HG02763 (cell line): ENCODE measurements at regions not wholly inside any gene's neighbourhood (a gene's known extent, or its start where the extent isn't known, plus 50 kb on each side); places are given as distances from the start of the nearest gene placed in this dataset.
"Not testable (repeated sequence)": the region's sequence is repeated elsewhere in the genome, so short reads cannot be mapped to it uniquely, and the experiment has no call there.

Source experiments
- ATAC-seq: cut with Tn5 transposase; IDR thresholded peaks from one replicate; pipeline ENCODE4 v1.9.1; 2021; ENCODE audit warnings: mild to moderate bottlenecking, moderate library complexity; ENCODE audit not compliant: unreplicated experiment

GRCh38 chrX:66914080-66914479 lies 275.2 kb upstream of the EDA2R start:
- no peak for ATAC-seq

- no peak for ATAC-seq
Measured at GRCh38 chrX:66912417-66912816, 273.5 kb upstream of the EDA2R start.

- no peak for ATAC-seq
Measured at GRCh38 chrX:66902081-66902480, 263.2 kb upstream of the EDA2R start.

- ATAC-seq = no peak
Measured at GRCh38 chrX:66900886-66901285, 262.0 kb upstream of the EDA2R start.

GRCh38 chrX:66892004-66892403 lies 253.1 kb upstream of the EDA2R start:
- no peak for ATAC-seq

- ATAC-seq = no peak
Measured at GRCh38 chrX:66889418-66889817, 250.5 kb upstream of the EDA2R start.

GRCh38 chrX:66882101-66882500 lies 243.2 kb upstream of the EDA2R start:
- ATAC-seq = no peak

GRCh38 chrX:66876776-66877175 lies 237.9 kb upstream of the EDA2R start:
- ATAC-seq = no peak

- no peak for ATAC-seq
Measured at GRCh38 chrX:66872771-66873170, 233.9 kb upstream of the EDA2R start.

GRCh38 chrX:66863721-66864120 lies 224.8 kb upstream of the EDA2R start:
- no peak for ATAC-seq

- ATAC-seq = peak; percentile 99
Measured at GRCh38 chrX:66833426-66833825, 194.5 kb upstream of the EDA2R start.

- ATAC-seq = no peak
Measured at GRCh38 chrX:66815227-66815626, 176.3 kb upstream of the EDA2R start.

- ATAC-seq = not testable (repeated sequence)
Measured at GRCh38 chrX:66794514-66794913, 155.6 kb upstream of the EDA2R start.

GRCh38 chrX:66766318-66766717 lies 127.4 kb upstream of the EDA2R start:
- ATAC-seq = no peak

GRCh38 chrX:66760651-66761050 lies 121.8 kb upstream of the EDA2R start:
- ATAC-seq = no peak

GRCh38 chrX:66756717-66757116 lies 117.8 kb upstream of the EDA2R start:
- ATAC-seq = peak; percentile 74

- ATAC-seq = no peak
Measured at GRCh38 chrX:66751136-66751782, 112.4 kb upstream of the EDA2R start.

- not testable (repeated sequence) for ATAC-seq
Measured at GRCh38 chrX:66744519-66744918, 105.6 kb upstream of the EDA2R start.

- ATAC-seq = no peak
Measured at GRCh38 chrX:66731398-66731797, 92.5 kb upstream of the EDA2R start.

GRCh38 chrX:66728818-66729271 lies 90.0 kb upstream of the EDA2R start:
- peak; percentile 60 for ATAC-seq

GRCh38 chrX:66717926-66718325 lies 79.0 kb upstream of the EDA2R start:
- no peak for ATAC-seq

GRCh38 chrX:66698273-66699204 lies 59.7 kb upstream of the EDA2R start:
- ATAC-seq = no peak
